ENCODE measurements at regions not wholly inside any gene's neighbourhood (a gene's known extent, or its start where the extent isn't known, plus 50 kb on each side); places are given as distances from the start of the nearest gene placed in this dataset.

GRCh38 chr1:229184066-229184465 is 86.8 kb upstream of the RAB4A start:
- ChIA-PET POLR2A (interaction anchor here (1.4 kb wide), 1 partner anchor 19 kb away, joined by 4 read pairs; no protein-coding TSS in a partner anchor), CTCF (ENCODE audit: low intra/inter-chr PET ratio, low total read pairs) (no interaction called here)
- intact Hi-C loops (cut with micrococcal nuclease; ENCODE audit: unreplicated experiment) (no loop called here), in situ Hi-C loops (cut with HindIII; ENCODE audit: extremely low pct_ligation_motif_present, low pct_unique_long_range_greater_than_20kb) (no loop called here)
- ATAC-seq: no peak
- Histone ChIP-seq H3K4me1 (ENCODE audit: insufficient read depth, low read length) (peaks cover 14% of the 10 kb centered on the region; the same call in 1 of the 2 replicates), H4K20me1 (ENCODE audit: insufficient read depth, low read length) (no peaks in the 10 kb centered on the region), H3K36me3 (replicated peaks in 1 of 2; ENCODE audit: control insufficient read depth in 1 of 2, insufficient read depth in 2 of 2, low read length in 2 of 2) (no peaks in the 10 kb centered on the region), H3K9me3 (ENCODE audit: low read length) (no peaks in the 10 kb centered on the region), H3K4me3 (replicated peaks in 1 of 3; ENCODE audit: insufficient read depth in 1 of 3, low read depth in 2 of 3, low read length in 3 of 3) (no peak overlapping the region), H3K27me3 (ENCODE audit: control insufficient read depth in 1 of 2, insufficient read depth in 2 of 2, low read length in 2 of 2) (no peaks in the 10 kb centered on the region), H3K9ac (ENCODE audit: insufficient read depth, low read depth, low read length) (no peak overlapping the region), H2AFZ (ENCODE audit: low read length) (no peak overlapping the region), H3K27ac (ENCODE audit: extremely low read length, insufficient read depth, low read length) (no peak overlapping the region), H3K4me2 (ENCODE audit: low read depth, low read length) (no peak overlapping the region), H3K79me2 (ENCODE audit: insufficient read depth, low read length) (no peaks in the 10 kb centered on the region)
- BruUV-seq (replicated peaks): no TSS peak
- no peak for DNase-seq (ENCODE audit: low spot score)
- 58% methylated on average over 4 of the region's 4 CpGs for WGBS (ENCODE audit: low lambda C conversion rate)
- no peak for FAIRE-seq
- TF ChIP-seq HOXA3 (CRISPR knock-in tag; IDR thresholded peaks at IDR 0.05) (no peak), ZNF777 (CRISPR knock-in tag; IDR thresholded peaks at IDR 0.05) (no peak)

- intact Hi-C loops (cut with micrococcal nuclease; ENCODE audit: unreplicated experiment) (no loop called here), in situ Hi-C loops (cut with HindIII; ENCODE audit: extremely low pct_ligation_motif_present, low pct_unique_long_range_greater_than_20kb) (no loop called here)
- 99% methylated on average over 4 of the region's 4 CpGs for WGBS (ENCODE audit: low lambda C conversion rate)
- ATAC-seq (no peak), FAIRE-seq (no peak), DNase-seq (ENCODE audit: low spot score) (no peak)
- Histone ChIP-seq H3K4me3 (replicated peaks in 1 of 3; ENCODE audit: insufficient read depth in 1 of 3, low read depth in 2 of 3, low read length in 3 of 3) (no peak overlapping the region), H3K9ac (ENCODE audit: insufficient read depth, low read depth, low read length) (no peak overlapping the region), H3K27me3 (ENCODE audit: control insufficient read depth in 1 of 2, insufficient read depth in 2 of 2, low read length in 2 of 2) (no peaks in the 10 kb centered on the region), H3K4me2 (ENCODE audit: low read depth, low read length) (no peak overlapping the region), H3K36me3 (replicated peaks in 1 of 2; ENCODE audit: control insufficient read depth in 1 of 2, insufficient read depth in 2 of 2, low read length in 2 of 2) (no peaks in the 10 kb centered on the region), H3K4me1 (ENCODE audit: insufficient read depth, low read length) (peaks cover 14% of the 10 kb centered on the region; the same call in 1 of the 2 replicates), H3K27ac (ENCODE audit: extremely low read length, insufficient read depth, low read length) (no peak overlapping the region), H2AFZ (ENCODE audit: low read length) (no peak overlapping the region), H4K20me1 (ENCODE audit: insufficient read depth, low read length) (no peaks in the 10 kb centered on the region), H3K9me3 (ENCODE audit: low read length) (no peaks in the 10 kb centered on the region), H3K79me2 (ENCODE audit: insufficient read depth, low read length) (no peaks in the 10 kb centered on the region)
- no TSS peak for BruUV-seq (replicated peaks)
- TF ChIP-seq IRF9 (CRISPR knock-in tag; IDR thresholded peaks at IDR 0.05; ENCODE audit: borderline replicate concordance) (no peak), MED8 (CRISPR knock-in tag; IDR thresholded peaks at IDR 0.05; ENCODE audit: insufficient replicate concordance) (no peak), JUN (CRISPR knock-in tag; IDR thresholded peaks at IDR 0.05) (no peak), ZSCAN22 (CRISPR knock-in tag; IDR thresholded peaks at IDR 0.05) (no peak), ZFAT (CRISPR knock-in tag; conservative IDR thresholded peaks at IDR 0.05) (no peak), ZNF260 (CRISPR knock-in tag; IDR thresholded peaks at IDR 0.05; ENCODE audit: borderline replicate concordance, low read depth) (no peak), ZNF580 (CRISPR knock-in tag; IDR thresholded peaks at IDR 0.05; ENCODE audit: borderline replicate concordance, low read depth) (no peak), ZNF3 (CRISPR knock-in tag; IDR thresholded peaks at IDR 0.05) (no peak), FIP1L1 (IDR thresholded peaks at IDR 0.05; ENCODE audit: borderline replicate concordance, insufficient read depth, low read depth, low read length) (no peak), MYPOP (CRISPR knock-in tag; IDR thresholded peaks at IDR 0.05) (no peak), ZNF143 (CRISPR knock-in tag; IDR thresholded peaks at IDR 0.05) (no peak), SIN3B (IDR thresholded peaks at IDR 0.05; ENCODE audit: low read length) (no peak), ZNF225 (CRISPR knock-in tag; IDR thresholded peaks at IDR 0.05) (no peak), REL (CRISPR knock-in tag; conservative IDR thresholded peaks at IDR 0.05) (no peak), ZBTB8A (CRISPR knock-in tag; IDR thresholded peaks at IDR 0.05; ENCODE audit: borderline replicate concordance, low read depth) (no peak), RFX1 (IDR thresholded peaks at IDR 0.05) (no peak)
- ChIA-PET POLR2A (no interaction called here), CTCF (ENCODE audit: low intra/inter-chr PET ratio, low total read pairs) (no interaction called here)
These were observed 84.9 kb upstream of the RAB4A start for GRCh38 chr1:229185963-229186362.

All from HepG2 (cell line).